ENCODE measurements at regions not wholly inside any gene's neighbourhood (a gene's known extent, or its start where the extent isn't known, plus 50 kb on each side); places are given as distances from the start of the nearest gene placed in this dataset.

GRCh38 chr3:20250786-20251185, 64.8 kb upstream of the SGO1 start:
- Histone ChIP-seq H3K4me3 (ENCODE audit: low read depth, low read length) (no peak overlapping the region), H3K79me1 (ENCODE audit: low read length) (no peaks in the 10 kb centered on the region), H4K8ac (ENCODE audit: low read depth, low read length) (no peak overlapping the region), H3K18ac (ENCODE audit: low read length) (no peak overlapping the region), H3K9me3 (ENCODE audit: insufficient read depth, low read depth, low read length) (no peaks in the 10 kb centered on the region), H3K4me1 (ENCODE audit: control insufficient read depth in 1 of 2, insufficient read depth in 2 of 2, low read length in 2 of 2) (no peaks in the 10 kb centered on the region), H3K4ac (ENCODE audit: low read depth, low read length) (no peak overlapping the region), H2AFZ (ENCODE audit: insufficient read depth, low read length, poor library complexity) (no peak overlapping the region), H3K79me2 (ENCODE audit: control insufficient read depth, insufficient read depth, low read length, poor library complexity) (no peaks in the 10 kb centered on the region), H3K9ac (ENCODE audit: low read length) (no peak overlapping the region), H3K27ac (ENCODE audit: low read depth, low read length) (no peak overlapping the region), H2BK120ac (ENCODE audit: insufficient read depth, low read length, poor library complexity) (no peak overlapping the region), H4K91ac (ENCODE audit: low read depth, low read length) (no peak overlapping the region), H4K12ac (ENCODE audit: low read depth, low read length) (no peak overlapping the region), H2AK5ac (ENCODE audit: low read length) (no peak overlapping the region), H3K4me2 (ENCODE audit: low read length) (no peak overlapping the region), H3K36me3 (ENCODE audit: control insufficient read depth in 1 of 2, insufficient read depth in 2 of 2, low read length in 2 of 2) (no peaks in the 10 kb centered on the region), H2BK12ac (ENCODE audit: low read length) (no peak overlapping the region), H3K27me3 (ENCODE audit: insufficient read depth, low read length) (no peaks in the 10 kb centered on the region), H2BK5ac (ENCODE audit: low read depth, low read length, poor library complexity) (no peak overlapping the region), H3K23ac (ENCODE audit: low read length) (no peak overlapping the region), H3K14ac (ENCODE audit: low read length) (no peak overlapping the region)
- no peak for DNase-seq
- no CpG with 5 or more reads among the region's 1 CpG for WGBS (ENCODE audit: extremely low coverage, insufficient coverage, insufficient read length)

GRCh38 chr3:20250314-20250713, 64.3 kb upstream of the SGO1 start:
- Histone ChIP-seq H3K4me2 (ENCODE audit: low read length) (no peak overlapping the region), H3K4me1 (ENCODE audit: control insufficient read depth in 1 of 2, insufficient read depth in 2 of 2, low read length in 2 of 2) (no peaks in the 10 kb centered on the region), H2BK12ac (ENCODE audit: low read length) (no peak overlapping the region), H3K79me1 (ENCODE audit: low read length) (no peaks in the 10 kb centered on the region), H4K91ac (ENCODE audit: low read depth, low read length) (no peak overlapping the region), H3K27me3 (ENCODE audit: insufficient read depth, low read length) (no peaks in the 10 kb centered on the region), H3K27ac (ENCODE audit: low read depth, low read length) (no peak overlapping the region), H4K12ac (ENCODE audit: low read depth, low read length) (no peak overlapping the region), H3K14ac (ENCODE audit: low read length) (no peak overlapping the region), H3K4ac (ENCODE audit: low read depth, low read length) (no peak overlapping the region), H4K8ac (ENCODE audit: low read depth, low read length) (no peak overlapping the region), H3K9ac (ENCODE audit: low read length) (no peak overlapping the region), H3K18ac (ENCODE audit: low read length) (no peak overlapping the region), H3K23ac (ENCODE audit: low read length) (no peak overlapping the region), H2AK5ac (ENCODE audit: low read length) (no peak overlapping the region), H2BK5ac (ENCODE audit: low read depth, low read length, poor library complexity) (no peak overlapping the region), H2BK120ac (ENCODE audit: insufficient read depth, low read length, poor library complexity) (no peak overlapping the region), H2AFZ (ENCODE audit: insufficient read depth, low read length, poor library complexity) (no peak overlapping the region), H3K36me3 (ENCODE audit: control insufficient read depth in 1 of 2, insufficient read depth in 2 of 2, low read length in 2 of 2) (no peaks in the 10 kb centered on the region), H3K4me3 (ENCODE audit: low read depth, low read length) (no peak overlapping the region), H3K9me3 (ENCODE audit: insufficient read depth, low read depth, low read length) (no peaks in the 10 kb centered on the region), H3K79me2 (ENCODE audit: control insufficient read depth, insufficient read depth, low read length, poor library complexity) (no peaks in the 10 kb centered on the region)
- no CpG with 5 or more reads among the region's 3 CpGs for WGBS (ENCODE audit: extremely low coverage, insufficient coverage, insufficient read length)
- DNase-seq, result no peak

- Histone ChIP-seq H3K27me3 (ENCODE audit: insufficient read depth, low read length) (no peaks in the 10 kb centered on the region), H2BK5ac (ENCODE audit: low read depth, low read length, poor library complexity) (no peak overlapping the region), H2AK5ac (ENCODE audit: low read length) (no peak overlapping the region), H2BK120ac (ENCODE audit: insufficient read depth, low read length, poor library complexity) (no peak overlapping the region), H3K79me1 (ENCODE audit: low read length) (no peaks in the 10 kb centered on the region), H2AFZ (ENCODE audit: insufficient read depth, low read length, poor library complexity) (no peak overlapping the region), H3K9ac (ENCODE audit: low read length) (no peak overlapping the region), H2BK12ac (ENCODE audit: low read length) (no peak overlapping the region), H3K79me2 (ENCODE audit: control insufficient read depth, insufficient read depth, low read length, poor library complexity) (no peaks in the 10 kb centered on the region), H4K8ac (ENCODE audit: low read depth, low read length) (no peak overlapping the region), H3K4me1 (ENCODE audit: control insufficient read depth in 1 of 2, insufficient read depth in 2 of 2, low read length in 2 of 2) (no peaks in the 10 kb centered on the region), H3K9me3 (ENCODE audit: insufficient read depth, low read depth, low read length) (no peaks in the 10 kb centered on the region), H4K91ac (ENCODE audit: low read depth, low read length) (no peak overlapping the region), H3K27ac (ENCODE audit: low read depth, low read length) (no peak overlapping the region), H3K36me3 (ENCODE audit: control insufficient read depth in 1 of 2, insufficient read depth in 2 of 2, low read length in 2 of 2) (no peaks in the 10 kb centered on the region), H3K4ac (ENCODE audit: low read depth, low read length) (no peak overlapping the region), H3K4me3 (ENCODE audit: low read depth, low read length) (no peak overlapping the region), H4K12ac (ENCODE audit: low read depth, low read length) (no peak overlapping the region), H3K14ac (ENCODE audit: low read length) (no peak overlapping the region), H3K23ac (ENCODE audit: low read length) (no peak overlapping the region), H3K4me2 (ENCODE audit: low read length) (no peak overlapping the region), H3K18ac (ENCODE audit: low read length) (no peak overlapping the region)
- no peak for DNase-seq
- no CpG with 5 or more reads among the region's 1 CpG for WGBS (ENCODE audit: extremely low coverage, insufficient coverage, insufficient read length)
These were observed 60.7 kb upstream of the SGO1 start for GRCh38 chr3:20246662-20247061.

GRCh38 chr3:20245781-20246180, 59.8 kb upstream of the SGO1 start:
- no peaks in the 10 kb centered on the region for H3K4me1 ChIP-seq (ENCODE audit: control insufficient read depth in 1 of 2, insufficient read depth in 2 of 2, low read length in 2 of 2)
- no peaks in the 10 kb centered on the region for H3K36me3 ChIP-seq (ENCODE audit: control insufficient read depth in 1 of 2, insufficient read depth in 2 of 2, low read length in 2 of 2)
- H3K27me3 ChIP-seq (ENCODE audit: insufficient read depth, low read length), result no peaks in the 10 kb centered on the region
- no peak overlapping the region for H3K4me2 ChIP-seq (ENCODE audit: low read length)
- no peak overlapping the region for H3K18ac ChIP-seq (ENCODE audit: low read length)
- H4K12ac ChIP-seq (ENCODE audit: low read depth, low read length), result no peak overlapping the region
- H4K91ac ChIP-seq (ENCODE audit: low read depth, low read length), result no peak overlapping the region
- no peak overlapping the region for H3K23ac ChIP-seq (ENCODE audit: low read length)
- no peaks in the 10 kb centered on the region for H3K79me2 ChIP-seq (ENCODE audit: control insufficient read depth, insufficient read depth, low read length, poor library complexity)
- H3K4me3 ChIP-seq (ENCODE audit: low read depth, low read length), result no peak overlapping the region
- no peak overlapping the region for H3K4ac ChIP-seq (ENCODE audit: low read depth, low read length)
- no peak overlapping the region for H3K14ac ChIP-seq (ENCODE audit: low read length)
- H3K9ac ChIP-seq (ENCODE audit: low read length), result no peak overlapping the region
- no peak overlapping the region for H2BK12ac ChIP-seq (ENCODE audit: low read length)
- no peak overlapping the region for H3K27ac ChIP-seq (ENCODE audit: low read depth, low read length)
- H4K8ac ChIP-seq (ENCODE audit: low read depth, low read length), result no peak overlapping the region
- H2AFZ ChIP-seq (ENCODE audit: insufficient read depth, low read length, poor library complexity), result no peak overlapping the region
- no peaks in the 10 kb centered on the region for H3K79me1 ChIP-seq (ENCODE audit: low read length)
- H3K9me3 ChIP-seq (ENCODE audit: insufficient read depth, low read depth, low read length), result no peaks in the 10 kb centered on the region
- no peak for DNase-seq
- no peak overlapping the region for H2AK5ac ChIP-seq (ENCODE audit: low read length)
- WGBS (ENCODE audit: extremely low coverage, insufficient coverage, insufficient read length), result no CpG with 5 or more reads among the region's 3 CpGs
- H2BK5ac ChIP-seq (ENCODE audit: low read depth, low read length, poor library complexity), result no peak overlapping the region
- no peak overlapping the region for H2BK120ac ChIP-seq (ENCODE audit: insufficient read depth, low read length, poor library complexity)

Measured in trophoblast cell (in vitro differentiated cells and primary cell).